ENCODE measurements at regions not wholly inside any gene's neighbourhood (a gene's known extent, or its start where the extent isn't known, plus 50 kb on each side); places are given as distances from the start of the nearest gene placed in this dataset.

GRCh38 chr17:70769956-70770355 is 600.6 kb downstream of the KCNJ2 start:
- Histone ChIP-seq H3K36me3 (ENCODE audit: control insufficient read depth, insufficient read depth, low read length) (no peaks in the 10 kb centered on the region), H3K4ac (ENCODE audit: low read depth, low read length) (no peak overlapping the region), H2AFZ (replicated peaks; ENCODE audit: low read length, poor library complexity) (no peak overlapping the region), H3K56ac (ENCODE audit: extremely low read depth, insufficient read depth, low read length) (no peak overlapping the region), H2AK5ac (ENCODE audit: low read depth, low read length) (no peak overlapping the region), H4K20me1 (ENCODE audit: insufficient read depth, low read length) (no peaks in the 10 kb centered on the region), H2BK15ac (ENCODE audit: low read depth, low read length) (no peak overlapping the region), H3K4me1 (ENCODE audit: control insufficient read depth, insufficient read depth, low read length) (no peaks in the 10 kb centered on the region), H3K14ac (replicated peaks; ENCODE audit: low read depth, low read length) (no peak overlapping the region), H3K9me1 (ENCODE audit: insufficient read depth, low read length) (no peaks in the 10 kb centered on the region), H3K4me2 (ENCODE audit: low read depth, low read length) (no peak overlapping the region), H4K8ac (ENCODE audit: low read depth in 2 of 2, low read length in 2 of 2) (no peak overlapping the region), H4K5ac (ENCODE audit: low read depth, low read length) (no peak overlapping the region), H2AK9ac (replicated peaks; ENCODE audit: low read depth, low read length, poor library complexity) (no peak overlapping the region), H3K18ac (ENCODE audit: low read depth, low read length) (no peak overlapping the region), H3K9me3 (ENCODE audit: control insufficient read depth, insufficient read depth, low read length) (no peaks in the 10 kb centered on the region), H3K23ac (ENCODE audit: low read depth, low read length) (no peak overlapping the region), H3K79me1 (ENCODE audit: low read depth in 1 of 2, low read length in 2 of 2) (no peaks in the 10 kb centered on the region), H4K91ac (ENCODE audit: insufficient read depth, low read depth, low read length) (no peak overlapping the region), H3K9ac (ENCODE audit: low read depth, low read length) (no peak overlapping the region), H2BK120ac (ENCODE audit: low read depth, low read length) (no peak overlapping the region), H3K27ac (ENCODE audit: insufficient read depth, low read length) (no peak overlapping the region), H3K4me3 (ENCODE audit: insufficient read depth, low read depth, low read length) (no peak overlapping the region), H2BK5ac (ENCODE audit: low read depth, low read length, poor library complexity, severe bottlenecking) (no peak overlapping the region), H3K27me3 (ENCODE audit: control insufficient read depth, insufficient read depth, low read length) (no peaks in the 10 kb centered on the region), H2BK20ac (ENCODE audit: low read depth, low read length) (no peak overlapping the region)
- ATAC-seq (ENCODE audit: low read depth), result peak; percentile 46; the same call in 1 of the 2 replicates
- dilution Hi-C loops (cut with HindIII; ENCODE audit: low sequenced_read_pairs, unreplicated experiment), result no loop called here
- ChIA-PET CTCF (interaction anchor here (1.2 kb wide), 1 partner anchor 810 kb away, joined by 3 read pairs; no protein-coding TSS in a partner anchor), POLR2A (ENCODE audit: unreplicated experiment) (no interaction called here)
- WGBS, 2 experiments (ENCODE audit: extremely low coverage in 2 of 2, insufficient read length in 1 of 2), result no CpG with 5 or more reads among the region's 1 CpG
- no peak for TF ChIP-seq ELK1 (IDR thresholded peaks at IDR 0.05; ENCODE audit: borderline replicate concordance, low read depth, low read length)
- no peak for TF ChIP-seq FOS (IDR thresholded peaks at IDR 0.05; ENCODE audit: low read depth, low read length)
- TF ChIP-seq CEBPB (IDR thresholded peaks at IDR 0.05; ENCODE audit: low read depth, low read length), result no peak
- TF ChIP-seq CTCF (conservative IDR thresholded peaks at IDR 0.05; ENCODE audit: low read depth, low read length), result no peak
- no peak for TF ChIP-seq USF2 (IDR thresholded peaks at IDR 0.05; ENCODE audit: low read depth, low read length)
- TF ChIP-seq RFX5 (IDR thresholded peaks at IDR 0.05; ENCODE audit: low read depth, low read length), result no peak
- no peak for TF ChIP-seq MAFK (IDR thresholded peaks at IDR 0.05; ENCODE audit: low read depth, low read length)
- TF ChIP-seq CHD1 (IDR thresholded peaks at IDR 0.05; ENCODE audit: low read depth, low read length), result no peak
- no peak for TF ChIP-seq RAD21 (IDR thresholded peaks at IDR 0.05; ENCODE audit: low read length)
- TF ChIP-seq POLR2A (IDR thresholded peaks at IDR 0.05; ENCODE audit: low read depth, low read length), result no peak
- TF ChIP-seq BHLHE40 (IDR thresholded peaks at IDR 0.05; ENCODE audit: low read depth, low read length), result no peak
- TF ChIP-seq MAZ (IDR thresholded peaks at IDR 0.05; ENCODE audit: borderline replicate concordance, low read depth, low read length), result no peak
- TF ChIP-seq SMC3 (IDR thresholded peaks at IDR 0.05; ENCODE audit: low read depth, low read length), result no peak
- TF ChIP-seq RCOR1 (IDR thresholded peaks at IDR 0.05; ENCODE audit: insufficient replicate concordance, low read length), result no peak
- no TSS peak for BruUV-seq (replicated peaks)
- DNase-seq, result no peak
- intact Hi-C loops (cut with micrococcal nuclease), result no loop called here
- in situ Hi-C loops (cut with MboI; ENCODE audit: low sequenced_read_pairs), result loop anchor here (10.0 kb wide), 2 partner anchors 1345 to 1775 kb away; no protein-coding TSS in a partner anchor

Data from IMR-90 (cell line).